ENCODE measurements at regions not wholly inside any gene's neighbourhood (a gene's known extent, or its start where the extent isn't known, plus 50 kb on each side); places are given as distances from the start of the nearest gene placed in this dataset.

GRCh38 chr7:149379625-149380024 lies 81.2 kb downstream of the ZNF777 start:
- POLR2A ChIA-PET: no interaction called here
- CTCF ChIA-PET: no interaction called here
- TF ChIP-seq CTCF (IDR thresholded peaks at IDR 0.05; ENCODE audit: insufficient read depth, low read length, missing control alignments): no peak
- no peak overlapping the region for H3K4me3 ChIP-seq (ENCODE audit: low read depth, low read length)
- DNase-seq (ENCODE audit: low read depth, low spot score): no peak

- no peak for TF ChIP-seq CTCF (IDR thresholded peaks at IDR 0.05; ENCODE audit: insufficient read depth, low read length, missing control alignments)
- CTCF ChIA-PET: no interaction called here
- DNase-seq (ENCODE audit: low read depth, low spot score): no peak
- POLR2A ChIA-PET: no interaction called here
- no peak overlapping the region for H3K4me3 ChIP-seq (ENCODE audit: low read depth, low read length)
Observed at GRCh38 chr7:149381245-149381644, 79.6 kb downstream of the ZNF777 start.

All from AG04449 (cell line).